Inflammatory macrophage (primary cell): ENCODE measurements at regions not wholly inside any gene's neighbourhood (a gene's known extent, or its start where the extent isn't known, plus 50 kb on each side); places are given as distances from the start of the nearest gene placed in this dataset.
"Not testable (repeated sequence)": the region's sequence is repeated elsewhere in the genome, so short reads cannot be mapped to it uniquely, and the experiment has no call there.

Source experiments
- DNase-seq, 2 donors: peaks; one replicate each; pipeline ENCODE4 v3.0.0-alpha.2; 2020 to 2022

- DNase-seq, result no peak
Observed at GRCh38 chr16:17983114-17983513, 353.4 kb downstream of the NPIPA8 start.

GRCh38 chr16:17977260-17977659 lies 359.3 kb downstream of the NPIPA8 start:
- DNase-seq, result no peak

GRCh38 chr16:17972460-17972943 lies 364.0 kb downstream of the NPIPA8 start:
- no peak for DNase-seq

GRCh38 chr16:17970816-17971331 lies 365.7 kb downstream of the NPIPA8 start:
- DNase-seq, result no peak

- DNase-seq, result no peak
Observed at GRCh38 chr16:17970157-17970765, 366.3 kb downstream of the NPIPA8 start.

GRCh38 chr16:17965133-17965900 lies 371.2 kb downstream of the NPIPA8 start:
- DNase-seq, result no peak

- DNase-seq, result no peak
Observed at GRCh38 chr16:17964196-17964595, 372.3 kb downstream of the NPIPA8 start.

- DNase-seq, result no peak
Observed at GRCh38 chr16:17963185-17963836, 373.2 kb downstream of the NPIPA8 start.

- DNase-seq, result no peak
Observed at GRCh38 chr16:17962726-17963125, 373.8 kb downstream of the NPIPA8 start.

- DNase-seq, result not testable (repeated sequence)
Observed at GRCh38 chr16:17961822-17962221, 374.7 kb downstream of the NPIPA8 start.

- no peak for DNase-seq
Observed at GRCh38 chr16:17951378-17951777, 385.2 kb downstream of the NPIPA8 start.

GRCh38 chr16:17949982-17950250 lies 386.6 kb downstream of the NPIPA8 start:
- DNase-seq, result no peak

- DNase-seq, result no peak
Observed at GRCh38 chr16:17949141-17949981, 387.2 kb downstream of the NPIPA8 start.

GRCh38 chr16:17947637-17948036 lies 388.9 kb downstream of the NPIPA8 start:
- no peak for DNase-seq

GRCh38 chr16:17947165-17947564 lies 389.4 kb downstream of the NPIPA8 start:
- no peak for DNase-seq

GRCh38 chr16:17945080-17945601 lies 391.4 kb downstream of the NPIPA8 start:
- no peak for DNase-seq

- DNase-seq, result no peak
Observed at GRCh38 chr16:17944345-17944744, 392.2 kb downstream of the NPIPA8 start.

GRCh38 chr16:17942067-17942466 lies 394.5 kb downstream of the NPIPA8 start:
- no peak for DNase-seq

GRCh38 chr16:17940584-17941364 lies 395.8 kb downstream of the NPIPA8 start:
- no peak for DNase-seq

- DNase-seq, result no peak
Observed at GRCh38 chr16:17939723-17940122, 396.8 kb downstream of the NPIPA8 start.

- no peak for DNase-seq
Observed at GRCh38 chr16:17939122-17939536, 397.4 kb downstream of the NPIPA8 start.

- DNase-seq, result no peak
Observed at GRCh38 chr16:17938546-17938945, 398.0 kb downstream of the NPIPA8 start.
